ENCODE measurements at regions not wholly inside any gene's neighbourhood (a gene's known extent, or its start where the extent isn't known, plus 50 kb on each side); places are given as distances from the start of the nearest gene placed in this dataset.

DNA sequence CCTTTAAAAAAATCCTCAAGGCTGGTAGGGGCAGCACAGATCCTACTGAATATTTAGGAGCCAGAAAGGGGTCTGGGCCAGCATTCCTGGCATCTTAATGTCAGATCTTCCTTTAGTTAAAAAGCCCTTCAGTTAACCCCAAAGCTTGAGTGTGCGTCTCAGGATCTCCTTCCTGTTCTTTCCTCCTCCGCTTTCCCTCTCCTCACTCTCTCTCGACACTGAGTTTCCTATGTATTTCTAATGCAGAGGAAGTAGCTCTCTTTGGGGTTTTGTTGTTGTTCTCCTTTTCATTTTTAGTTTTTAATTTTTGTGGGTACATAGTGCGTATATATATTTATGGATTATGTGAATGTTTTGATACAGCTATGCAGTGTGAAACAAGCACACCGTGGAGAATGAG, 109.9 kb upstream of the COPS8 start:
- no peak overlapping the region for H3K4me3 ChIP-seq (ENCODE audit: low read depth in 2 of 2, low read length in 1 of 2)
- no peaks in the 10 kb centered on the region for H3K79me2 ChIP-seq (ENCODE audit: insufficient read depth)
- no peak overlapping the region for H2AFZ ChIP-seq (ENCODE audit: low read depth)
- H3K4me2 ChIP-seq = no peak overlapping the region
- ChIA-PET CTCF (no interaction called here), POLR2A (no interaction called here)
- no peaks in the 10 kb centered on the region for H3K9me2 ChIP-seq
- H3K27ac ChIP-seq (ENCODE audit: low read depth in 2 of 2, low read length in 1 of 2) = no peak overlapping the region
- H3K4me1 ChIP-seq (ENCODE audit: control insufficient read depth in 1 of 2, insufficient read depth in 2 of 2, low read depth in 1 of 2, low read length in 1 of 2) = no peaks in the 10 kb centered on the region
- no peaks in the 10 kb centered on the region for H3K36me3 ChIP-seq (replicated peaks in 1 of 2; ENCODE audit: control insufficient read depth in 1 of 2, insufficient read depth in 2 of 2, low read length in 1 of 2)
- no peak for DNase-seq
- H3K27me3 ChIP-seq (ENCODE audit: insufficient read depth) = no peaks in the 10 kb centered on the region; the same call in 1 of the 2 replicates
- no peaks in the 10 kb centered on the region for H3F3A ChIP-seq (replicated peaks; ENCODE audit: insufficient read depth)
- no peak overlapping the region for H3K9ac ChIP-seq
- no peaks in the 10 kb centered on the region for H3K9me3 ChIP-seq
- TF ChIP-seq FOXM1 (IDR thresholded peaks at IDR 0.05; ENCODE audit: low read depth) = no peak
- TF ChIP-seq SIN3A (IDR thresholded peaks at IDR 0.05; ENCODE audit: borderline replicate concordance, low read depth, low read length) = no peak
- TF ChIP-seq, protein P1, sequence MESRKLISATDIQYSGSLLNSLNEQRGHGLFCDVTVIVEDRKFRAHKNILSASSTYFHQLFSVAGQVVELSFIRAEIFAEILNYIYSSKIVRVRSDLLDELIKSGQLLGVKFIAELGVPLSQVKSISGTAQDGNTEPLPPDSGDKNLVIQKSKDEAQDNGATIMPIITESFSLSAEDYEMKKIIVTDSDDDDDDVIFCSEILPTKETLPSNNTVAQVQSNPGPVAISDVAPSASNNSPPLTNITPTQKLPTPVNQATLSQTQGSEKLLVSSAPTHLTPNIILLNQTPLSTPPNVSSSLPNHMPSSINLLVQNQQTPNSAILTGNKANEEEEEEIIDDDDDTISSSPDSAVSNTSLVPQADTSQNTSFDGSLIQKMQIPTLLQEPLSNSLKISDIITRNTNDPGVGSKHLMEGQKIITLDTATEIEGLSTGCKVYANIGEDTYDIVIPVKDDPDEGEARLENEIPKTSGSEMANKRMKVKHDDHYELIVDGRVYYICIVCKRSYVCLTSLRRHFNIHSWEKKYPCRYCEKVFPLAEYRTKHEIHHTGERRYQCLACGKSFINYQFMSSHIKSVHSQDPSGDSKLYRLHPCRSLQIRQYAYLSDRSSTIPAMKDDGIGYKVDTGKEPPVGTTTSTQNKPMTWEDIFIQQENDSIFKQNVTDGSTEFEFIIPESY (IDR thresholded peaks at IDR 0.05; ENCODE audit: borderline replicate concordance, low read depth) = no peak
- TF ChIP-seq GATA2 (CRISPR knock-in tag; IDR thresholded peaks at IDR 0.05) = no peak
- TF ChIP-seq TCF12 (IDR thresholded peaks at IDR 0.05) = no peak
- TF ChIP-seq, protein P2, sequence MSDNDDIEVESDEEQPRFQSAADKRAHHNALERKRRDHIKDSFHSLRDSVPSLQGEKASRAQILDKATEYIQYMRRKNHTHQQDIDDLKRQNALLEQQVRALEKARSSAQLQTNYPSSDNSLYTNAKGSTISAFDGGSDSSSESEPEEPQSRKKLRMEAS (IDR thresholded peaks at IDR 0.05; ENCODE audit: low read depth) = no peak
- TF ChIP-seq EP300 (IDR thresholded peaks at IDR 0.05; ENCODE audit: borderline replicate concordance in 1 of 2, low read depth in 1 of 2, low read length in 1 of 2) = no peak
- no peak for TF ChIP-seq RFX5 (IDR thresholded peaks at IDR 0.05; ENCODE audit: low read length)
- TF ChIP-seq, protein P3, sequence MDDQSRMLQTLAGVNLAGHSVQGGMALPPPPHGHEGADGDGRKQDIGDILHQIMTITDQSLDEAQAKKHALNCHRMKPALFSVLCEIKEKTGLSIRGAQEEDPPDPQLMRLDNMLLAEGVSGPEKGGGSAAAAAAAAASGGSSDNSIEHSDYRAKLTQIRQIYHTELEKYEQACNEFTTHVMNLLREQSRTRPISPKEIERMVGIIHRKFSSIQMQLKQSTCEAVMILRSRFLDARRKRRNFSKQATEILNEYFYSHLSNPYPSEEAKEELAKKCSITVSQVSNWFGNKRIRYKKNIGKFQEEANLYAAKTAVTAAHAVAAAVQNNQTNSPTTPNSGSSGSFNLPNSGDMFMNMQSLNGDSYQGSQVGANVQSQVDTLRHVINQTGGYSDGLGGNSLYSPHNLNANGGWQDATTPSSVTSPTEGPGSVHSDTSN (IDR thresholded peaks at IDR 0.05) = no peak
- TF ChIP-seq, protein P4, sequence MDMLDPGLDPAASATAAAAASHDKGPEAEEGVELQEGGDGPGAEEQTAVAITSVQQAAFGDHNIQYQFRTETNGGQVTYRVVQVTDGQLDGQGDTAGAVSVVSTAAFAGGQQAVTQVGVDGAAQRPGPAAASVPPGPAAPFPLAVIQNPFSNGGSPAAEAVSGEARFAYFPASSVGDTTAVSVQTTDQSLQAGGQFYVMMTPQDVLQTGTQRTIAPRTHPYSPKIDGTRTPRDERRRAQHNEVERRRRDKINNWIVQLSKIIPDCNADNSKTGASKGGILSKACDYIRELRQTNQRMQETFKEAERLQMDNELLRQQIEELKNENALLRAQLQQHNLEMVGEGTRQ (IDR thresholded peaks at IDR 0.05; ENCODE audit: borderline replicate concordance, low read depth, low read length) = no peak
- TF ChIP-seq, protein P5, sequence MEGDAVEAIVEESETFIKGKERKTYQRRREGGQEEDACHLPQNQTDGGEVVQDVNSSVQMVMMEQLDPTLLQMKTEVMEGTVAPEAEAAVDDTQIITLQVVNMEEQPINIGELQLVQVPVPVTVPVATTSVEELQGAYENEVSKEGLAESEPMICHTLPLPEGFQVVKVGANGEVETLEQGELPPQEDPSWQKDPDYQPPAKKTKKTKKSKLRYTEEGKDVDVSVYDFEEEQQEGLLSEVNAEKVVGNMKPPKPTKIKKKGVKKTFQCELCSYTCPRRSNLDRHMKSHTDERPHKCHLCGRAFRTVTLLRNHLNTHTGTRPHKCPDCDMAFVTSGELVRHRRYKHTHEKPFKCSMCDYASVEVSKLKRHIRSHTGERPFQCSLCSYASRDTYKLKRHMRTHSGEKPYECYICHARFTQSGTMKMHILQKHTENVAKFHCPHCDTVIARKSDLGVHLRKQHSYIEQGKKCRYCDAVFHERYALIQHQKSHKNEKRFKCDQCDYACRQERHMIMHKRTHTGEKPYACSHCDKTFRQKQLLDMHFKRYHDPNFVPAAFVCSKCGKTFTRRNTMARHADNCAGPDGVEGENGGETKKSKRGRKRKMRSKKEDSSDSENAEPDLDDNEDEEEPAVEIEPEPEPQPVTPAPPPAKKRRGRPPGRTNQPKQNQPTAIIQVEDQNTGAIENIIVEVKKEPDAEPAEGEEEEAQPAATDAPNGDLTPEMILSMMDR (IDR thresholded peaks at IDR 0.05) = no peak
- TF ChIP-seq JUND (IDR thresholded peaks at IDR 0.05) = no peak
- no peak for TF ChIP-seq EZH2phosphoT487 (IDR thresholded peaks at IDR 0.05; ENCODE audit: borderline replicate concordance, low read depth)
- WGBS (ENCODE audit: low lambda C conversion rate) = 40% methylated on average over 5 of the region's 5 CpGs
- H4K20me1 ChIP-seq (ENCODE audit: insufficient read depth) = no peaks in the 10 kb centered on the region
